A673 (cell line): ENCODE measurements at regions not wholly inside any gene's neighbourhood (a gene's known extent, or its start where the extent isn't known, plus 50 kb on each side); places are given as distances from the start of the nearest gene placed in this dataset.

ENCODE experiments used
- EZH2 ChIP-seq: fragments of 200-600 bp; sonication (generic); IDR thresholded peaks from 2 replicates; pipeline ENCODE4 v1.6.1; 2017; ENCODE audit warnings: borderline replicate concordance, low read depth, mild to moderate bottlenecking, mixed read lengths, antibody characterized with exemption, low read length; ENCODE audit not compliant: poor library complexity, severe bottlenecking
- TF ChIP-seq, protein P1 (sequence below): fragments of 300-800, 200-600 bp; sonication (generic); conservative IDR thresholded peaks from 2 replicates; pipeline ENCODE4 v1.5.1; 2017; ENCODE audit warnings: low read depth, mild to moderate bottlenecking, antibody characterized with exemption, low read length, moderate library complexity, mixed read lengths

DNA sequence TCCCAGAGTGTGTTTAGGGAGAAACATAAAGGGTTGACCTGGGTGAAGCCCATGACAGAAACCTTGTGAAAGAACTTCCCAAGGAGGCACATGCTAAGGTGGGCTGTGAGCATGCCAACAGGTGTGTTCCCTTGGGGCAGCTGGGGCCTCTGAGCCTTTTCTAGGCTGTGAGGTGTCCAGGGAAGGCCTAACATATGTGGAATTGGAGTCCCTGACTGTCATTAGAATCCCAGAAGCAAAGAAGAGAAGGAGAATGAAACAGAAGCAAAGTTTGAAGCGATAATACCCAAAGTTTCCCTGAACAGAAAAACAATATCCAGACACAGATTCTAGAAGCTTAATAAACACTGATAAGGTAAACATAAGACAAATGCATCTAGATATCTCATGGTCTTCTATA, 143.3 kb downstream of the CD83 start:
- TF ChIP-seq, protein P1, sequence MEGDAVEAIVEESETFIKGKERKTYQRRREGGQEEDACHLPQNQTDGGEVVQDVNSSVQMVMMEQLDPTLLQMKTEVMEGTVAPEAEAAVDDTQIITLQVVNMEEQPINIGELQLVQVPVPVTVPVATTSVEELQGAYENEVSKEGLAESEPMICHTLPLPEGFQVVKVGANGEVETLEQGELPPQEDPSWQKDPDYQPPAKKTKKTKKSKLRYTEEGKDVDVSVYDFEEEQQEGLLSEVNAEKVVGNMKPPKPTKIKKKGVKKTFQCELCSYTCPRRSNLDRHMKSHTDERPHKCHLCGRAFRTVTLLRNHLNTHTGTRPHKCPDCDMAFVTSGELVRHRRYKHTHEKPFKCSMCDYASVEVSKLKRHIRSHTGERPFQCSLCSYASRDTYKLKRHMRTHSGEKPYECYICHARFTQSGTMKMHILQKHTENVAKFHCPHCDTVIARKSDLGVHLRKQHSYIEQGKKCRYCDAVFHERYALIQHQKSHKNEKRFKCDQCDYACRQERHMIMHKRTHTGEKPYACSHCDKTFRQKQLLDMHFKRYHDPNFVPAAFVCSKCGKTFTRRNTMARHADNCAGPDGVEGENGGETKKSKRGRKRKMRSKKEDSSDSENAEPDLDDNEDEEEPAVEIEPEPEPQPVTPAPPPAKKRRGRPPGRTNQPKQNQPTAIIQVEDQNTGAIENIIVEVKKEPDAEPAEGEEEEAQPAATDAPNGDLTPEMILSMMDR = no peak
- no peak for TF ChIP-seq EZH2
